Stimulated activated CD4-positive, alpha-beta T cell treated with anti-CD3 and anti-CD28 coated beads, Interleukin-4, amount 100 ng/mL, for 4 hours (primary cell): ENCODE measurements at regions not wholly inside any gene's neighbourhood (a gene's known extent, or its start where the extent isn't known, plus 50 kb on each side); places are given as distances from the start of the nearest gene placed in this dataset.
"Not testable (repeated sequence)": the region's sequence is repeated elsewhere in the genome, so short reads cannot be mapped to it uniquely, and the experiment has no call there.

Experiments
- DNase-seq, 2 experiments: peaks; one replicate each; pipeline ENCODE4 v3.0.0-alpha.2; 2020

DNA sequence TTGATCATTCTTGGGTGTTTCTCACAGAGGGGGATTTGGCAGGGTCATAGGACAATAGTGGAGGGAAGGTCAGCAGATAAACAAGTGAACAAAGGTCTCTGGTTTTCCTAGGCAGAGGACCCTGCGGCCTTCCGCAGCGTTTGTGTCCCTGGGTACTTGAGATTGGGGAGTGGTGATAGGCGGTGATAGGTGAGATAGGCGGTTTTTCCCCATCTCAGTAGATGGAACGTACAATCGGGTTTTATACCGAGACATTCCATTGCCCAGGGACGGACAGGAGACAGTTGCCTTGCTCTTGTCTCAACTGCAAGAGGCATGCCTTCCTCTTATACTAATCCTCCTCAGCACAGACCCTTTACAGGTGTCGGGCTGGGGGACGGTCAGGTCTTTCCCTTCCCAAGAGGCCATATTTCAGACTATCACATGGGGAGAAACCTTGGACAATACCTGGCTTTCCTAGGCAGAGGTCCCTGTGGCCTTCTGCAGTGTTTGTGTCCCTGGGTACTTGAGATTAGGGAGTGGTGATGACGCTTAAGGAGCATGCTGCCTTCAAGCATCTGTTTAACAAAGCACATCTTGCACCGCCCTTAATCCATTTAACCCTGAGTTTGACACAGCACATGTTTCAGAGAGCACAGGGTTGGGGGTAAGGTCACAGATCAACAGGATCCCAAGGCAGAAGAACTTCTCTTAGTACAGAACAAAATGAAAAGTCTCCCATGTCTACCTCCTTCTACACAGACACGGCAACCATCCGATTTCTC lies 86.2 kb downstream of the OR2B2 start:
- DNase-seq: not testable (repeated sequence)

DNA sequence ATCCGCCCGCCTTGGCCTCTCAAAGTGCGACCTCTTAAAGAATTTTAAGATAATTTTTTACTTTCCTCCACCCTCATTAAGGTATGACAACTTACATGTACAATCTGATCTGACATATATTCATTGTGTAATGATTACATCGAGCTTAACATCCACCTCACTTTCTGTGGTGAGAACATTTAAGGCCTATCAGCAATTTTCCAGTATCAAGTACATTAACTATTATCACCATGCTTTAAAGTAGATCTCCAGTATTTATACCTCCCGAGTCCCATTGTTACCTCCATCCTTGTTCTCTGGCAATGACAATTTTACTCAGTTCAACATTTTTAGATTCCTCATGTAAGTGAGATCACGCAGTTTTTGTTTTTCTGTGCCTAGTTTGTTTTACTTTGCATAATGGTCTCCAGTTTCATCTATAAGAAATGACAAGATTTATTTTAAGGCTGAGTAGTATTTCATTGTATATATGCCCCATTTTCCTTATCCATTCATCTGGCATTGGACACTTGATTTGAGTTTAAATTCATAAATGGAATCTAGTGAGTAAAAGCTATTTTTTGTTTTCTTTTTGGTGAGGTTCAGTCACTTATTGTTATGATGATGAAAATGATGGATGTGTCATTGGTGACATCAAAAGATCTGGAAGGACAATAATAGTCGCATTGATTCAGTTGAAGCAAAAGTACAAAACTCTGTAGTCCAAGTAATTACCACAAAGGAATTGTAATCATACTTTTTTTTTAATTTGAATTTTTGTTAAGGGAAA lies 87.0 kb downstream of the OR2B2 start:
- no peak for DNase-seq

GRCh38 chr6:27824211-27825024 lies 87.8 kb downstream of the OR2B2 start:
- DNase-seq: peak in 1 of 2 experiments; percentile 23

DNA sequence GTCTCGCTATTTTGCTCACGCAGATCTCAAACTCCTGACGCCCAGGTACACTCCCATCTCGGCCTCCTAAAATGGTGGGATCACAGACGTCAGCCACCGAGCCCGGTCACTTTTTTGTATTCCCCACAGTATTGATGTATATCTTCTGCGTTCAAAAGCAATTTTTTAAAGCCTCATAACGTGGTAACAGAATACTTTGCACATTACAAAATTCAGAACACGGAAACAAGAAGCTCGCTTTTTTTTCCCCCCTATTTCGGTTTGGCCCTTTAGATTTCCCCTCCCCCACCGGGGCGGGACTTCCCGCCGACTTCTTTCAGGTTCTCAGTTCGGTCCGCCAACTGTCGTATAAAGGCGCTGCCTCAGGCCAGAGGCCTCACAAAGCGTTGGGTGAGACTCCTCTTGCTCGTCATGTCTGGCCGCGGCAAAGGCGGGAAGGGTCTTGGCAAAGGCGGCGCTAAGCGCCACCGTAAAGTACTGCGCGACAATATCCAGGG lies 88.4 kb downstream of the OR2B2 start:
- peak; percentile 45 to 67 for DNase-seq

DNA sequence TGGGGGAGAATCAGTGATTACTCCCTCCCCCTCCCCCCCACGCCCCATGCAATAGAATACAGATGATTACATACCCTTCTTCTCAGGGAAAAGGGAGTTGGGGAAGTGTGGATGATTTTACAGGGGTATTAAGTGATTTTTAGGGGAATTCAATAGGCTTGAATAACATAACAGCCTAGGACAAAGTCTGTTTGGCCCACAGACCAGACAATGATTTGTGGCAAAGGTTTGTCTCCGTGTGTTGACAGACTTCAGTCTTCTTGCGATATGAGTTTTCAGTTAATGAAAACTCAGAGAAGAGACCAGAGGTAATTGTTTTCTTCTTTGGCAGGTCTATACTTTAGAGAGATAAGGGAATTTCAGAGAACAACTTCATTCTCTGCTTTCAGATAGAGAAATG lies 95.3 kb downstream of the OR2B2 start:
- DNase-seq: no peak

DNA sequence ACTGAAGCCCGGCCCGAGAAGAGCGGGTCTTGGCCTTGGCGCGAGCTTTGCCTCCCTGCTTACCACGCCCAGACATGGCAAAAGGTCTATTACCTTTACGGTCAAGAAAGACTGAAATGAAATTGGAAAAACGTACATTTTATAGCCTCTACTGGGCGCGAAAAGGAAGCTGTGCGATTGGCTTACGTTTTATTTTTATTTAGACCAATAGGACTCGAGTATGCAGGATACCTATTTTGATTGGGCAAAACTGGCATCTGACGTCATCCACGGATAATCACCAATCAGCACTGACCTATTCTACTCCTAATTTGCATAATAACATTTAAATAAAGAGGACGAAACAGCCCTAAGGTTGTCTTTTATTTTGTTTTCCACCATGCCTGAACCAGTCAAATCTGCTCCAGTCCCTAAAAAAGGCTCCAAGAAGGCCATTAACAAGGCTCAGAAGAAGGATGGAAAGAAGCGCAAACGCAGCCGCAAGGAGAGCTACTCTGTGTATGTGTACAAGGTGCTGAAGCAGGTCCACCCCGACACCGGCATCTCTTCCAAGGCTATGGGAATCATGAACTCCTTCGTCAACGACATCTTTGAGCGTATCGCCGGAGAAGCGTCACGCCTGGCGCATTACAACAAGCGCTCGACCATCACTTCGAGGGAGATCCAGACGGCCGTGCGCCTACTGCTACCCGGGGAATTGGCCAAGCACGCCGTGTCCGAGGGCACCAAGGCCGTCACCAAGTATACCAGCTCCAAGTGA lies 97.4 kb downstream of the OR2B2 start:
- DNase-seq: peak; percentile 47 to 77

GRCh38 chr6:27814415-27814664 lies 97.9 kb downstream of the OR2B2 start:
- DNase-seq: not testable (repeated sequence)

DNA sequence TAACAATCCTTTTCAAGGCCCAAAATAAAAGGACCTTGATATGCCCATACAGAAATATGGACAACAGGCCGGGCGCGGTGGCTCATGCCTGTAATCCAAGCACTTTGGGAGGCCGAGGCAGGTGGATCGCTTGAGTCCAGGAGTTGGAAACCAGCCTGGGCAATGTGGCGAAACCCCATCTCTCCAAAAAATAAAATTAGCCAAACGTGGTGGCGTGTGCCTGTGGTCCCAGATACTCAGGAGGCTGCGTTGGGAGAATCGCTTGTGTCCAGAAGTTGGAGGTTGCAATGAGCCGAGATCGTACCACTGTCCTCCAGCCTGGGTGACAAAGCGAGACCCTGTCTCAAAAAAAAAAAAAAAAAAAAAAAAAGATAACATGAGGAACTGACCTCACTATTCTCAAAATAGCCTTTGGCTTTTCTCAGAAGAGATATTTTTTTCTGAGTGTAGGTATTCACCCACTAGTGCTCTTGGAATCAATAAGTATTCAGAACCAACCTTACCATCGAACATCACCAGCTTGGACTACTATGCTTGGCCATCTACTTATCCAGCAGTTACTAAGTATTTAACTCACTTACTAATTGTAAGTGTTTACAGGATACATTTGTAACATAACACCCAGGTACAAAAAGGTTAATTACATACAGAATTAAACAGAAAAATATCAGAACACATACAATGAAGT lies 99.2 kb downstream of the OR2B2 start:
- no peak for DNase-seq

DNA sequence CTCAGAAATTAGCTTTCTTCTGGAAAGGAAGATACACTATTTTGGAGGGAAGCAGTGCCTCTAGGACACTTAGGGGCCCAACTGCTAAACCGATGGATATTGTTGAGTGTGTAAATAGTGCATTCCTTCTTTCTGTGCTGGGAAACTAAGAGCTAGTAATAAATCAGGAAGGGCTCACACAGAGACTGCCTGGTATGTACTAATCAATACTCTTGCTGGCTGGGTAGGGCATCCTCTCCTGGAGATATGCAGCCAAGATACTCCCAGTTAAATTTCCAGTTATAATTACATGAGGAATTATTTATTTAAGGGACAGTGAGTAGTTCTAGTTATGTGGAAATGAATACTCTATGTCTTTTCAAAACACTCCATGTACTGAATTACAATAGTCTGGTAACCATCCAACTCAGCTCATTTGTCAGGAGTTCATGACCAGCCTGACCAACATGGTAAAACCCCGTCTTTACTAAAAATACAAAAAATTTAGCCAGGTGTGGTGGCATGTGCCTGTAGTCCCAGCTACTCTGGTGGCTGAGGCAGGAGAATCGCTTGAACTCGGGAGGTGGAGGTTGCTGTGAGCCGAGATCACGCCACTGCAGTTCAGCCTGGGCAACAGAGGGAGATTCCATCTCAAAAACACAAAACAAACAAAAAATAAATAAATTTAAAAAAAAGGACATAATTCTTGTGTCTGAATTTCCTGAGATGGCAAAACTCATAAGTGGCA lies 100.0 kb downstream of the OR2B2 start:
- DNase-seq: no peak

DNA sequence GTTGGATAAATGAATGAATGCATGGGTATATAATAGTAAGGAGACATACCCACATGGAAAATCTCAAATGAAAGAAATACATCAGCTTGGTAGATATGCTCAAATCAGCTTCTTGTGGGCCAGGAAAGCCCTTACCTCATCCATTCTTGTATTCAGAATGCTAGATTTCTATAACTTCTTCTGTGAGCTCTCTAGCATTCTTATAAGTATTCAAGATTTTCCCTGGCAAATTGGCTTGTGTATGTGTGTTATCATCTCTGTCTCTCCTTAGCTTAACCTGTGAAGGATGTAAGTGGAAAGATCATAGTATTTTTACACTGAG lies 100.8 kb downstream of the OR2B2 start:
- no peak for DNase-seq

GRCh38 chr6:27810768-27811450 lies 101.3 kb downstream of the OR2B2 start:
- no peak for DNase-seq

DNA sequence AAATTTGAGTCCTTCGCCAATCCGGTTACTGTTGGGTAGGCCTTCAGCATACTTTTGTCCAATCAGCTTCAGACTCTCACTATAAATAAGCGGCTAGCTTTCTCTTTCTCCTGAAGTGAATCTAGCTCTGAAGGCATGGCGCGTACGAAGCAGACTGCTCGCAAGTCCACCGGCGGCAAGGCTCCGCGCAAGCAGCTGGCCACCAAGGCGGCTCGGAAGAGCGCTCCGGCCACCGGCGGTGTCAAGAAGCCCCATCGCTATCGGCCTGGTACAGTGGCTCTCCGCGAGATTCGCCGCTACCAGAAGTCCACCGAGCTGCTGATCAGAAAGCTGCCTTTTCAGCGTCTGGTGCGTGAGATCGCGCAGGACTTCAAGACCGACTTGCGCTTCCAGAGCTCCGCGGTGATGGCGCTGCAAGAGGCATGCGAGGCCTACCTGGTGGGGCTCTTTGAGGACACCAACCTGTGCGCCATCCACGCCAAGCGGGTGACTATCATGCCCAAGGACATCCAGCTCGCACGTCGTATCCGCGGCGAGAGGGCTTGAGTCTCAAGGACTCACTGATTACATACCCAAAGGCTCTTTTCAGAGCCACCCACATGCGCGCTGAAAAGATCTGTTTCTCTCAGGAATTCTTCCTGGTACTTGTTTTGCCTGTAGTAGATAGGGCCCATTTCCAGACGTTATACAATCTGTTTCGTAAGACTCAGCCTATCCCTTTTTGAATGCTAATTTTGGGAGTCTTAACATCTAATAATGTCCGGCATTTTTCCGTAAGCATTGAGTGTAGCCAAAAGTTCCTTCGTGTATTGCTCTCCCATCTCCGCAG lies 102.0 kb downstream of the OR2B2 start:
- DNase-seq: peak; percentile 49 to 72

- DNase-seq: no peak
Measured at GRCh38 chr6:27809067-27809938, 102.9 kb downstream of the OR2B2 start.

GRCh38 chr6:27808242-27809066 lies 103.7 kb downstream of the OR2B2 start:
- not testable (repeated sequence) for DNase-seq

GRCh38 chr6:27807441-27808241 lies 104.6 kb downstream of the OR2B2 start:
- peak; percentile 38 to 75 for DNase-seq

GRCh38 chr6:27806981-27807440 lies 105.2 kb downstream of the OR2B2 start:
- DNase-seq: no peak

DNA sequence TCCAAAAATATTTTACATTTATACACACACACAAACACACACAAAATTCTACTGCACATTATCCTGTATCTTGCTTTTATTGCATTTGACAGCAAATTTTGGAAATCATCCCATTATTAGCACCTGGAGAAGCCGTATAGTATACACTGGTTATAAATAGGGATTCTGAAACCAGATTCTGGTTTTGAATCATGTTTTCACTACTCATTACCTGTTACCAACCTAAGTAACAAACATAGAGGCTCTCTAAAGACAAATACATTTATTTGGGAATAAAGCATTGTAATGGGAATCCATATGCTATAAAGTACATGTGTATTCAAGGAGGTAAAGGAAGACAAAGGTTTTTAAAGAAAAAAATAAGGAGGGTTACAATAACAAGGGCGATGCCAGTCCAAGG lies 106.8 kb downstream of the OR2B2 start:
- DNase-seq: no peak
